Middle frontal gyrus (tissue), 1 donor: ENCODE measurements at regions not wholly inside any gene's neighbourhood (a gene's known extent, or its start where the extent isn't known, plus 50 kb on each side); places are given as distances from the start of the nearest gene placed in this dataset.

Experiments used
- DNase-seq: peaks from one replicate; pipeline ENCODE4 v3.0.0-alpha.2; 2015; ENCODE audit warnings: low spot score; ENCODE audit errors: extremely low spot score

DNA sequence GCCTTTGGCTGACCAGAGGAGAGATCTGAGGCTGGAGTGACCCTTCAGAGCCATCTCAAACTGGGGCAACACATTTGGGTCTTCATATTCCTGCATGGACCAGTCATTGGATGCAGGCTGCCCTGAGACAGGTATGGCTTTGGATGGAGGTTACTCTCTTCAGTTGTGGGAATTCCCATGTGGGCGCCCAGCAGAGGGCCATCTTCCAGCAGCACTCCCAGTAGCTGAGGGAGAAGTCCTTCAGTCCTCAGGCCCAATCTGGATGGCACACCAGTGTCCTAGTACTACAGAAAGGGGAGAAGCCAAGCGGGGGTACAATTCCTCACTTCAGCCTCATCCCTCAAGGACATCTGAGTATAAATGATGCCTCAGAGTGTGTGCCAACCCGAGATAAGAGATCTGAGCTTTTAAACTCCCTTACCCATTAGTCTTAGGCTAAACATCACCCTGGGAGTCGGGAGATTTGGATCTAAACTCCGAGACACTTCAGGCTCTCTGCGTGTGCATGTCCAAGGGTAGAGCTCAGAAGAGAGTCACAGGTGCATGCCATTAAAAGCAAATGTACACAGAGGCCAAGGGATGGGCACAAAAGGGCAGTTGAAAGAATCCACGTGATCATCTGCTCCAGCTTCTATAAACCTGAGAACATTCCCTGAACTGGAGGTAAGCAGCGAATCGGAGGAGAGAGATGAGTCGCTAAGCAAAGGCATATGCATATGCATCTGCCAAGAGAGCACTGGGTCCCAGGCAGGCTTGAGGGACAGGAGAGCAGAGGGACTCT is 204.6 kb downstream of the CD83 start:
- DNase-seq = no peak

DNA sequence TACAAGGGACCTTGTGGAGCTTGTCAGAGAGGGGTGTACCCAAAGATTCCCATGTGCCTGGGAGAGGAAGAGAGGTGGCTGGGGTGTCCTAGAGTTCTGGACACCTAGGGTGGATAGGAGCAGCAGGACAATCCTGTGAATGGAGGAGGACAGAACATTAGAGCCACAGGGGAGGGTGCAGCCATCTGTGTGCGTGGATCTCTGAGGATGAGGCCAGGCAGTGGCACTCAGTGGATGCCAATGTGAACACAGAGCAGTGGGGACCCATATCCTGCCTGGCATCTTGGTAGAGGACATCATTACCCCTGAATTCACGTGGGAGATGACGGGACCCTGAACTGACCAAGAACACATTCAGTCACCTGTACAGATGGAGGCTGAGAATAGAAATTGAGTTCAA is 205.3 kb downstream of the CD83 start:
- no peak for DNase-seq

GRCh38 chr6:14326774-14327173 is 209.2 kb downstream of the CD83 start:
- DNase-seq = no peak

DNA sequence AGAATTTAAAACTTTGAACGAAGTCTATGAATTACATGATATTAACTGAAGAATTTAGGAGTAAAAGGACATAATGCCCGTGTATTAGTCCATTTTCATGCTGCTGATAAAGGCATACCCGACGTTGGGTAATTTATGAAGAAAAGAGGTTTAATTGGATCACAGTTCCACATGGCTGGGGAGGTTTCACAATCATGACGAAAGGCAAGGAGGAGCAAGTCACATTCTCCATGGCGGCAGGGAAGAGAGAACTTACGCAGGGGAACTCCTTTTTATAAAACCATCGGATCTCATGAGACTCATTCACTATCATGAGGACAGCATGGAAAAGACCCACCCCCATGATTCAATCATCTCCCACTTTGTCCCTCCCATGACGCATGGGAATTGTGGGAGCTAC is 210.6 kb downstream of the CD83 start:
- DNase-seq = no peak

GRCh38 chr6:14333556-14334305 is 216.2 kb downstream of the CD83 start:
- no peak for DNase-seq

DNA sequence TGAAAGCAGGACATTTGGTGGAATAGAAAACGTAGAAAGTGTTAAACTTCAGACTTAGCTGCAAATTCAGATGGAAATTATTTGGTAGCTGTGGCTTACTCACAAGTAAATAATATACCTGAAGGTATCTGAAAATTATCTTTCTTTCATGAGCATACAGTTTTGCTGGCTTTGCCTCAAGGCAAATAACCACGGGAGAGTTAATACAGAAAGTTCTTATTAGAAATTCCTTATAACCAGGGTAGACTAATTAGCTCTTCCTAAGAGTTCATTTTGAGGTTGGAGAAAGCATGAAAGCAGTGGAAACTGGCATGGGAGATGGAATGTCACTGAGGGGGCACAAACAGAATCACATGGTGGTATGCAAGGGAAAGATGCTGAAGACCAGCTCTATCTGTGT is 217.5 kb downstream of the CD83 start:
- DNase-seq = no peak

- no peak for DNase-seq
Measured at GRCh38 chr6:14337152-14337551, 219.6 kb downstream of the CD83 start.

DNA sequence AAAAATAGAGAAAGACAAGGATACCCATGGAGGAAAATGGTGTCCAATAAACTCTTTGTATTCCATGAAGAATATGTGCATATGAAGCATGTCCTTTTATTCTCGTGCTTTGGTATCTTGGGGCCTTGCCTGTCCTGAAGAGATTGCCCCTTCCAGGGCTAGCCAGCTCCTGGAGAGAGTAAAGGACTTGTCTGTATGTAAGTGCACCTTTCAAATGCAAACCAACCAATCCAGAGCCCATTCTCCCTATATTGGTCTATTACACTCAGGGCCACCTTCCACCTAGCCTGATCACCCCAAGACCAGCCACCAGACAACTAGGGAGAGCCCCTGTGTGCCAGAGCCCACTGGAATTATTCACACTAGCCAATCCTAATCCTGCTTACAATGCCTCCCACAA is 221.6 kb downstream of the CD83 start:
- no peak for DNase-seq

- no peak for DNase-seq
Measured at GRCh38 chr6:14339711-14340584, 222.4 kb downstream of the CD83 start.

DNA sequence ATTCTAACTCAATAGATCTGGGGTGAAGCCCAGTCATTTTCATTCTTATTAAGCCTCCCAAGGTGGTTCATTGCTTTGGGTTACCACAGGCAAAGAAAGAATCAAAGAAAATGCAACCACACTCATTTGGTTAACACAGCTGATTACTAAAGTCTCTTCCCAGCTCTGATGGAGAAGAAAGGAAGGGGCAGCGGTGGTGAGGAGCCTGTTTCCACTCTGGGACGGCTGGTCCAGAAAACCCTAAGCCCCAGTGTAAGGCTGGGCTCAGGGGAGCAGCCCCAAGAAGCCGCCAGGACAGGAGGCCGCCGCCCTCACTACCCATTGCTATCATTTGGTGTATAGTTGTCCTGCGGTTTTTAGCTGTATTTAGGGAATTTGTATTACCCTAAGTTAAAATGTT is 226.9 kb downstream of the CD83 start:
- no peak for DNase-seq

GRCh38 chr6:14348389-14348788 is 230.8 kb downstream of the CD83 start:
- DNase-seq = no peak

- no peak for DNase-seq
Measured at GRCh38 chr6:14349507-14349906, 231.9 kb downstream of the CD83 start.

DNA sequence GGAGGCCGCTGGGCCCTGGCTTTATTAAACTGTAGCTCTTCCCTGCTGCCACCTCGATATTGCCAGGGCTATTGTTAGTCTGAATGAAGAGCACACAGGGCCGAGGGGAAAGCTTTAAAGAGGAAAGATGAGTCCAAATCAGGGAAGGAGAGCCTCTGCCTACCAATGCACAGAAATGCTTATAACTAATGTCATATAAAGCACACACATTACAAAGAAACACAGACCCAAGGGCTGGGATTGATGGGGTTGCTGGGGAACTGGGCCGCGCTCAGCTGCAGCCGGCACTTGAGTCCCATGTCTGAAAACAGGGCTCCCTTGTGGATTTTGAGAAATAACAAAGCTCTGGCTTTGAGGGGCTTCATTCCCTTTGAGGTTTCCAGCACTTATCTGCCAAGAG is 232.6 kb downstream of the CD83 start:
- DNase-seq = no peak

- DNase-seq = no peak
Measured at GRCh38 chr6:14353281-14353680, 235.7 kb downstream of the CD83 start.

GRCh38 chr6:14353798-14354197 is 236.2 kb downstream of the CD83 start:
- DNase-seq = no peak

DNA sequence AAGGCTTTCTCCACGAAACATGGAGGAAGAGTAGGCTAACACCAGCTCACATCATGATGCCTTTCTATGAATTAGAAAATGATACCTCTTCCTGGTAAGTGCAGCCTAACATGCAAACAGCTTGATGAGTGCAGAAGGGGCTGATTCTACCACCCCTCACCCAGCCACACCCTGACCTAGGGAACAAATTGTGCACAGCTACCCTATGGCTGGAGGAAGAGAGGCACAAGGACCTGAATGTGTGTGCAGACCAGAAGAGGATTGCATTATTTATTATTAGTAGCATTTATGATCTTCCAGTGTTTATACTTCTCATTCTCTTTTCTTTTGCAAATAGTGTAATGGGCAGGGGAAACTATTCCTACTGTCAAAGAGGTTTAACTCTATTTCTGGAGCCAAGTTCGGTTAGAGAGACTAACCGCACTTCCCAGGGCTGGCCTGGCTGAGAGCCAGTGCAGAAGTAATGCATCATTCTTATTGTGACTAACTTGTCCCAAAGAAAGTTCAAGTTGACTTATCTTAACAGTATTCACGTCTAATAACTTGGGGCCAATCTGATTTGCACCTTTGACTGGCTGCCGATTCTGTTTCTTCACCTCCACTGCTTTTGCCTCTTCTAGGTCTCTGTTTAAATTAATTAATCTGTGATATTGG is 237.5 kb downstream of the CD83 start:
- DNase-seq = no peak

DNA sequence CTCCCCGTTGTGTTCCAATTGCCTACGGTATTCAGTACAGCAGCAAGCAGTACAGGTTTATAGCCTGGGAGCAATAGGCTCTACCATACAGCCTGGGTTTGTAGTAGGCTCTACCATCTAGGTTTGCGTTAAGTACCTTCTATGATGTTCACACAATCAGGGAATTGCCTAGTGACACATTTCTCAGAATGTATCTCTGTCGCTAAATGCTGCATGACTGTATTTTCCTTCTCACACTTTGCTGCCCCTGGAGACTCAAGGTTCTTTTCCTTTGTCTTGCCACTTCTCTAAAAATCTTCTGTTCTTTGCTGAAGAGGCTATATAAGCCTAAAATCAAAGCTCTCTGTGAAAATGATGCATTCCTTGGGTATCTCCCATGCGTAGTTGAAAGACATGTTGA is 241.9 kb downstream of the CD83 start:
- DNase-seq = no peak

- no peak for DNase-seq
Measured at GRCh38 chr6:14360565-14360964, 243.0 kb downstream of the CD83 start.

DNA sequence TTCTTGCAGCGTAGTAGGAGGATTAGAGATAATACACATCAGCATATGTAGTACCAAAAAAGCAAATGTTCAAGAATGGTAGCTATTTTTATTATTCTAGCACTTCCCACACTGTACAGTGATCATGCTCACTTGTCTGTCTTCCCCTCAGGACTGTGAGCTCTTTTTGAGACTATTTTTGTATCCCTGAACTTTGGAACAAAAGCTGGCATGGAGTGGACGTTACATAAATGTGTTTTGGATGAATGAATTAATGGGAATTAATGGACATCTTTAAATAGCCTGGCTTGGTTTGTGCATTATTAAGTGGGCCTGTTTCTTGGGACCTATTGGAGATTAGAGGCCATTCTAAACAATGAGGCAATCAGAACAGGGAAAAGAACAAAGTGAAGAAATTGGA is 243.7 kb downstream of the CD83 start:
- peak; percentile 5 for DNase-seq

DNA sequence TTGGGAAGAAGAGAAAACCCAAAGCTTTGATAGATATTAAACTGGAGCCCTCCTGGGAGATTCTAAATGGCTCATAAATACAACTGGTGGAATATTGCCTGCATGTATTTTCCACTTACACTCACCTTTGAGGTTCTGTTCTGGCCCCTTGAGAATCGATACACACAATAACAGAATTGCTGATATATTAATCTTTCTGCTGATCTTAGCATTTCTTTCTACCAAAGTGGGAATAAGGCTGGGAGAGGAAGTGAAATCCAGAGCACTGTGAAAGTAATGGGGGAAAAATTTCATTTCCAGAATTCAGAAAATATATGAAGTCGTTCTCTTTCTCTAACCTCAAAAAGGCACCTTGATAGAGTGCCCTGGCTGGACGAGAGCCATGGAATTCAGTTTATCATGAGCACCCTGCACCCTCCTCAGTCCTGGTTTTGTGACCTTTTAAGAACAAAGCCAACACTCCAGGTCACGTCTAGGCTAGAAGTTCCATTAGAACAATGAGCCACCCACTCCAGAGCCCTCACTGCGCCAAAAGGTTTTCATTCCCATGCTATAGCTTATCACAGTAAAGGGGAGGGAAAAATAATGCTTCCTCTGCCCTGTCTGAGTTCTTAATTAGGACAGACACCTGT is 244.5 kb downstream of the CD83 start:
- no peak for DNase-seq

- no peak for DNase-seq
Measured at GRCh38 chr6:14364370-14364769, 246.8 kb downstream of the CD83 start.
